ENCODE measurements at regions not wholly inside any gene's neighbourhood (a gene's known extent, or its start where the extent isn't known, plus 50 kb on each side); places are given as distances from the start of the nearest gene placed in this dataset.

GRCh38 chr2:39528701-39529100, 91.6 kb upstream of the MAP4K3 start:
- no peaks in the 10 kb centered on the region for H3K27me3 ChIP-seq (ENCODE audit: insufficient read depth, poor library complexity, severe bottlenecking)
- H3K4me3 ChIP-seq (replicated peaks; ENCODE audit: insufficient read depth, low read length): no peak overlapping the region
- TF ChIP-seq POLR2AphosphoS5 (IDR thresholded peaks at IDR 0.05; ENCODE audit: low read depth) (no peak), GABPA (IDR thresholded peaks at IDR 0.05; ENCODE audit: low read depth) (no peak)
- no peak for DNase-seq (ENCODE audit: low read depth in 1 of 2, low spot score in 1 of 2)
- H3K27ac ChIP-seq (replicated peaks): no peak overlapping the region

DNA sequence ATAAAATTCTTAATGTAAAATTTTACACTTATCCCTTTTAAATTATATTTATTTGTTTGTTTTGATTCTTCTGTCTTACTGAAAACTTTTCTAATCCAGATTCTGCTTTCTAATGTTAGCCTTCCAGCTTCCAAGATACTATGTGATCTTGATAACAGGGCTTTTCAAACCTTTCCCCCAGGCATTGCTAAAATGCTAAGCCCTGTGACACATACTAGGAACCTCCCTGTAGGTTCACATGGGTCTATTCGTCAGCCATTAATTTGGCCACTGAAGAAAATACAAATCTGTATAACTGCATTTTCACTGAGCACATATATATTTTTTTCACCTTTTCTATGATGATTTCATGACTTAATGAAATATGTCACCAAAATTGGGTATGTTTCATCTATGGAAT, 92.8 kb upstream of the MAP4K3 start:
- no peaks in the 10 kb centered on the region for H3K27me3 ChIP-seq (ENCODE audit: insufficient read depth, poor library complexity, severe bottlenecking)
- no peak for DNase-seq (ENCODE audit: low read depth in 1 of 2, low spot score in 1 of 2)
- TF ChIP-seq REST (IDR thresholded peaks at IDR 0.05; ENCODE audit: insufficient replicate concordance, low read depth) (no peak), GABPA (IDR thresholded peaks at IDR 0.05; ENCODE audit: low read depth) (no peak), CTCF (IDR thresholded peaks at IDR 0.05; ENCODE audit: insufficient read depth, low read length) (no peak), POLR2AphosphoS5 (IDR thresholded peaks at IDR 0.05; ENCODE audit: low read depth) (no peak), SPI1 (IDR thresholded peaks at IDR 0.05; ENCODE audit: borderline replicate concordance, low read depth) (no peak)
- no peak overlapping the region for H3K4me3 ChIP-seq (replicated peaks; ENCODE audit: insufficient read depth, low read length)
- no peak overlapping the region for H3K27ac ChIP-seq (replicated peaks)

DNA sequence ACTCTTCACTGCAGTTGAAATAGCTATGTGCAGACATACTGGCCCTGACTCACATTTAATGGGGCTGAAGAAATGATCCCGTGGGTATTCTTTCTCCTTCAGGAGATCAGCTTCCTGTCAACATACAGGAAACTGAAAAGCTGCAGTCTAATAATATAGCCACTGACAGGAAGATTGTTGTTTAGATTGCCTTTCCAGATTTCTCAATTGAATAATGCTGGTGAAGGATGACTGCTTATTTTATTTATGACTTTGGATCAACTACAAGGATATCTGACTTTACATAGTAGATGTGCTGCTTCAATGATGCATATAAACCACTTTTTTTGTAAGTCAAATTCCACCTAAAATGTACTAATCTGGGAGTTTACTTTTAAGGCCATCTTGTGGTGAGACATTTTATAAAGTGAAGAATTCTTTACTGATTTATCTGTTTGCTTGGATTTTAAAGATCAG, 93.4 kb upstream of the MAP4K3 start:
- Histone ChIP-seq H3K27me3 (ENCODE audit: insufficient read depth, poor library complexity, severe bottlenecking) (no peaks in the 10 kb centered on the region), H3K27ac (replicated peaks) (no peak overlapping the region), H3K4me3 (replicated peaks; ENCODE audit: insufficient read depth, low read length) (no peak overlapping the region)
- DNase-seq (ENCODE audit: low read depth in 1 of 2, low spot score in 1 of 2): no peak
- no peak for TF ChIP-seq CTCF (IDR thresholded peaks at IDR 0.05; ENCODE audit: insufficient read depth, low read length)

DNA sequence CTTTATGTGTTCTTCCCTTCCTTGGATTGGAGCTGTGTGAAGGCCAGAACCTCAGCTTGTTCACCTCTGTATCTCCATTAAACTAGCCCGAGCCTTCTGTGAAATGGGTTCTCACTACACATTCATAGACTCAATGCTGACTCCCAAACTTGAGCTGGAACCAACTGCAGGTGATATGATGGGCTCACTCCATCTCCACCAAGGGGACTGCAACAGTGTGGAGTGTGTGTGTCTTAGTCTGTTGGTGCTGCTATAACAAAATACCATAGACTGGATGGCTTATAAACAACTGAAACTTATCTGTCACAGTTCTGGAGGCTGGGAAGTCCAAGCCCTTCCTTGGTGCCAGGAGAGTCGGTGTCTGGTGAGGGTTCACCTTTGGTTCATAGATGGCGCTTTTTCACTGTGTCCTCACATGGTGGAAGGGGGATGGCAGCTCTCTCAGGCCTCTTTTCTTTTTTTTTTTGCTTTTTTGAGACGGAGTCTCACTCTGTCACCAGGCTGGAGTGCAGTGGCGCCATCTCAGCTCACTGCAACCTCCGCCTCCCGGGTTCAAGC, 94.2 kb upstream of the MAP4K3 start:
- DNase-seq (ENCODE audit: low read depth in 1 of 2, low spot score in 1 of 2): no peak
- no peak overlapping the region for H3K4me3 ChIP-seq (replicated peaks; ENCODE audit: insufficient read depth, low read length)
- TF ChIP-seq GABPA (IDR thresholded peaks at IDR 0.05; ENCODE audit: low read depth) (no peak), REST (IDR thresholded peaks at IDR 0.05; ENCODE audit: insufficient replicate concordance, low read depth) (no peak), CTCF (IDR thresholded peaks at IDR 0.05; ENCODE audit: insufficient read depth, low read length) (no peak), POLR2AphosphoS5 (IDR thresholded peaks at IDR 0.05; ENCODE audit: low read depth) (no peak), SPI1 (IDR thresholded peaks at IDR 0.05; ENCODE audit: borderline replicate concordance, low read depth) (no peak)
- H3K27ac ChIP-seq (replicated peaks): no peak overlapping the region
- no peaks in the 10 kb centered on the region for H3K27me3 ChIP-seq (ENCODE audit: insufficient read depth, poor library complexity, severe bottlenecking)
